OCI-LY3 (cell line): ENCODE measurements at regions not wholly inside any gene's neighbourhood (a gene's known extent, or its start where the extent isn't known, plus 50 kb on each side); places are given as distances from the start of the nearest gene placed in this dataset.

Experiments used
- H2AFZ ChIP-seq: fragments of 200-600, 300-600 bp; shearing (Covaris generic); 2 replicates; pipeline ENCODE4 v1.6.0; 2014; ENCODE audit warnings: antibody characterized with exemption, low read depth, low read length
- H3K27ac ChIP-seq: fragments of 200-600, 300-600 bp; sonication (generic); 2 replicates; pipeline ENCODE4 v1.5.1; 2014; ENCODE audit warnings: mild to moderate bottlenecking, low read length, moderate library complexity, mixed read lengths
- H3K27me3 ChIP-seq: fragments of 200-600, 300-600 bp; sonication (generic); 2 replicates; pipeline ENCODE4 v1.6.1; 2014; ENCODE audit warnings: low read depth, low read length, mixed read lengths
- H3K36me3 ChIP-seq: fragments of 200-600, 300-600 bp; sonication (generic); replicated peaks from 2 replicates; pipeline ENCODE3; 2014; ENCODE audit warnings: low read depth, low read length, mixed read lengths
- H3K4me1 ChIP-seq: fragments of 300-600, 200-600 bp; sonication (generic); 2 replicates; pipeline ENCODE4 v1.6.1; 2014; ENCODE audit warnings: low read length, mixed read lengths
- H3K4me2 ChIP-seq: fragments of 200-600, 300-600 bp; sonication (generic); 2 replicates; pipeline ENCODE4 v1.6.1; 2014; ENCODE audit warnings: low read length, mixed read lengths
- H3K4me3 ChIP-seq: fragments of 300-600, 200-600 bp; sonication (generic); 2 replicates; pipeline ENCODE4 v1.5.1; 2014; ENCODE audit warnings: antibody characterized with exemption, mild to moderate bottlenecking, low read length, moderate library complexity
- H3K79me2 ChIP-seq: fragments of 300-600, 200-600 bp; shearing (Covaris generic); 2 replicates; pipeline ENCODE4 v1.6.1; 2014; ENCODE audit warnings: mild to moderate bottlenecking, low read length, mixed read lengths
- H3K9ac ChIP-seq: fragments of 300-600, 200-600 bp; shearing (Covaris generic); 2 replicates; pipeline ENCODE4 v1.6.0; 2014; ENCODE audit warnings: mild to moderate bottlenecking, low read length, moderate library complexity
- H3K9me3 ChIP-seq: fragments of 200-600, 300-600 bp; shearing (Covaris generic); 2 replicates; pipeline ENCODE4 v1.6.1; 2014; ENCODE audit warnings: low read length, mixed read lengths; ENCODE audit not compliant: insufficient read depth
- H4K20me1 ChIP-seq: fragments of 200-600, 300-600 bp; sonication (generic); 2 replicates; pipeline ENCODE4 v1.6.1; 2016; ENCODE audit warnings: low read length, mixed read lengths; ENCODE audit not compliant: insufficient read depth
- CTCF ChIP-seq: fragments of 200-600, 300-600 bp; sonication (generic); IDR thresholded peaks from 2 replicates; pipeline ENCODE4 v1.5.1; 2014; ENCODE audit warnings: antibody characterized with exemption, low read length, low read depth
- EZH2phosphoT487 ChIP-seq: fragments of 200-600 bp; shearing (Covaris generic); IDR thresholded peaks from 2 replicates; pipeline ENCODE4 v1.6.1; 2018; ENCODE audit warnings: antibody characterized with exemption, mixed run types, low read depth

- Histone ChIP-seq H3K9me3 (no peaks in the 10 kb centered on the region), H3K9ac (no peak overlapping the region), H3K4me2 (no peak overlapping the region), H3K4me1 (no peaks in the 10 kb centered on the region), H3K36me3 (no peaks in the 10 kb centered on the region), H3K27ac (no peak overlapping the region), H2AFZ (no peak overlapping the region), H3K27me3 (no peaks in the 10 kb centered on the region), H3K4me3 (no peak overlapping the region), H3K79me2 (no peaks in the 10 kb centered on the region), H4K20me1 (no peaks in the 10 kb centered on the region)
- TF ChIP-seq EZH2phosphoT487 (no peak), CTCF (no peak)
These were observed 792.5 kb downstream of the BRD1 start for GRCh38 chr22:49034836-49035817.

- TF ChIP-seq EZH2phosphoT487 (no peak), CTCF (no peak)
- H3K27me3 ChIP-seq = no peaks in the 10 kb centered on the region
- no peaks in the 10 kb centered on the region for H4K20me1 ChIP-seq
- no peaks in the 10 kb centered on the region for H3K79me2 ChIP-seq
- no peaks in the 10 kb centered on the region for H3K9me3 ChIP-seq
- H3K4me2 ChIP-seq = no peak overlapping the region
- H3K4me3 ChIP-seq = no peak overlapping the region
- H3K4me1 ChIP-seq = no peaks in the 10 kb centered on the region
- no peak overlapping the region for H3K9ac ChIP-seq
- no peak overlapping the region for H2AFZ ChIP-seq
- H3K27ac ChIP-seq = no peak overlapping the region
- no peaks in the 10 kb centered on the region for H3K36me3 ChIP-seq
These were observed 794.1 kb downstream of the BRD1 start for GRCh38 chr22:49033616-49034015.

- TF ChIP-seq CTCF (no peak), EZH2phosphoT487 (no peak)
- no peak overlapping the region for H3K4me2 ChIP-seq
- H3K27me3 ChIP-seq = no peaks in the 10 kb centered on the region
- H3K4me3 ChIP-seq = no peak overlapping the region
- H4K20me1 ChIP-seq = no peaks in the 10 kb centered on the region
- H3K4me1 ChIP-seq = no peaks in the 10 kb centered on the region
- H2AFZ ChIP-seq = no peak overlapping the region
- H3K79me2 ChIP-seq = no peaks in the 10 kb centered on the region
- no peak overlapping the region for H3K27ac ChIP-seq
- H3K9me3 ChIP-seq = no peaks in the 10 kb centered on the region
- no peaks in the 10 kb centered on the region for H3K36me3 ChIP-seq
- no peak overlapping the region for H3K9ac ChIP-seq
These were observed 794.9 kb downstream of the BRD1 start for GRCh38 chr22:49032821-49033220.

- Histone ChIP-seq H3K4me1 (no peaks in the 10 kb centered on the region), H3K4me2 (no peak overlapping the region), H3K79me2 (no peaks in the 10 kb centered on the region), H3K27ac (no peak overlapping the region), H3K36me3 (no peaks in the 10 kb centered on the region), H4K20me1 (no peaks in the 10 kb centered on the region), H3K9me3 (no peaks in the 10 kb centered on the region), H3K4me3 (no peak overlapping the region), H3K27me3 (no peaks in the 10 kb centered on the region), H3K9ac (no peak overlapping the region), H2AFZ (no peak overlapping the region)
- TF ChIP-seq EZH2phosphoT487 (no peak), CTCF (no peak)
These were observed 795.8 kb downstream of the BRD1 start for GRCh38 chr22:49031746-49032330.
